KG1 (cell line): ENCODE measurements at regions not wholly inside any gene's neighbourhood (a gene's known extent, or its start where the extent isn't known, plus 50 kb on each side); places are given as distances from the start of the nearest gene placed in this dataset.

ENCODE experiments used
- DNase-seq: peaks from one replicate; lab custom pipeline; 2025; lab: John Stamatoyannopoulos, UW

DNA sequence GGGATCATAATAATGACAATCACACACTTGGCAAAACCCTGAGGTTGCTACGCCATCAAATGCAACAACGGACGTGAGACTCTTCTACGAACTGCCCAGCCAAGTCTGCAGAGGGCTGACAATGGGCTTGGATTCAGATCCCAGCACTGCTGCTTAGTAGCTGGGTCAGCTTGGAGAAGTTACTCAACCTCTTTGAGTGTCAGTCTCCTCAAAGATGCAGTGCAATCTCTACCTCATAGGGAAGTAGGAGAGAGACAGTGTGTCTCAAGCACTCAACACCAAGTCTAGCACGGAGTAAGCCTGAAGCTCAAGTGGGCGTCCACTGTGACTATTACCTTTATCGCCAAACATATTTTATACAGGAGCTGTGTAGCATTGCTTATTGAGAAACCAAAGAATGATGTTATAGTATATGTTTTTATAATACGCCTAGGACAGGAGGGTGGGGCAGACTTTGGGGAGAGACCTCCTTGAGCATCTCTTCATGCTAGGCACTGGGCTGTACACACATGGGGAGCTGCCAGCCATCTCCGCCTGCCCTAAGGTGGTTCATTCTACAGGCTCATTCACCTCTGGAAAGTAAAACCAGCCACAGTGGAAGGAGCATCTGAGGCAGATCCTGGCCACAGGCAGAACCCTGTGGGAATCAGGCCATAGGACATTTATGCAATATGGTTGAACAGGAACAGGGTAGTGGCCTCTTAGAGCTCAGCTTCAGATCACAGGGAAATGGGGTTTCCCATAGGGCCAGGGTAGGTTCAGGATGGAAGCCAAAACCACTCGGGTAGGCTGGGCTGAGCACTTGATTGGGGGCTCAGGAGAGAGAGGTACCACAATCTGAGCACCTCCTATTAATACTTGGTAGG, 160.2 kb downstream of the MRPL14 start:
- no peak for DNase-seq

DNA sequence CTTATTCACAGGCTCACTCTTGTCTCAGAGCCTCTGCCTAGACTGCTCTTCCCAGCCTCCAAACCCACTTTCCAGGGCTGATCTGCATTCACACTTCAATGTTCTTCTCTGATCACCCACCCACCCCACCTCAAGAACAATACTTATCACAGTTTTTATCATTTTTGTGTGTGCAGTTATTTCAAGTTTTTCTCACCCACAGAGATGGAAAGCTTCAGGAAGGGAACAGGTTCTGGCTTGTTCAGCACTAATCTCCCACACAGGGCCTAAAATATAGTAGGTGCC, 160.9 kb downstream of the MRPL14 start:
- DNase-seq = no peak

DNA sequence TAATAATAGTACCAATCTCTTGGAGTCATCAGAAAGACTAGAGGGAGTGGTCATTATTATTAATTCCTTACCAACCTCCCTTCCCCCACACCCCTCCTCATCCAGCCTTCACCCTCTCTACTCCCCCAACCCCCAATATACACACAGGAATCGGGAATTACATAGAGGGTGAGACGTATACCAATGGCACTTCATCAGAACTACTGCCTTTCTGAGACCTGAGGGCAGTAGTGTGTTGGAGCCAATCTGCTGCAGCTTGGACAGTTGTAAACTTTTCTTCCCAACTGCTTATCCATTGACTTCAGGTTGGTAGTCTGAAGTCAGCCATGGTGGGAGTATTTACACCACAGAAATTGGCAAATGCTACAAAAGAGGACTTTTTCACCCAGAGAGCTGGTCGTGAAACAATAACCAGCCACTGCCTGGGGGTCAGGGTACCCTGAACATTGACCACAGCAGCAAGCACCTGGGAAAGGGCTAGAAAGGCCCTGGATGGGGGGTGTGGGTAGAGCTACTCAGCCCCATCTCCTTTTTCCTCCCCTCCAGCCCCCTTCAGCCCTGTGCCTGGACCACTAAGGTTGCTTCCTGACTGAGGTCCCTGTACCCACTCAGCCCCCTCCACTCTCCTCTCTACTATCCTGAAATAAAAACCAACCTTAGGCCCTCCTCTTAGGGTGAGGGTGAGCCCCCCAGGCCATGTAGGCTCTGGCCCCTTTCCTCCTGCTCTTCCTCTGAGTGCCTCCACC, 161.5 kb downstream of the MRPL14 start:
- no peak for DNase-seq

DNA sequence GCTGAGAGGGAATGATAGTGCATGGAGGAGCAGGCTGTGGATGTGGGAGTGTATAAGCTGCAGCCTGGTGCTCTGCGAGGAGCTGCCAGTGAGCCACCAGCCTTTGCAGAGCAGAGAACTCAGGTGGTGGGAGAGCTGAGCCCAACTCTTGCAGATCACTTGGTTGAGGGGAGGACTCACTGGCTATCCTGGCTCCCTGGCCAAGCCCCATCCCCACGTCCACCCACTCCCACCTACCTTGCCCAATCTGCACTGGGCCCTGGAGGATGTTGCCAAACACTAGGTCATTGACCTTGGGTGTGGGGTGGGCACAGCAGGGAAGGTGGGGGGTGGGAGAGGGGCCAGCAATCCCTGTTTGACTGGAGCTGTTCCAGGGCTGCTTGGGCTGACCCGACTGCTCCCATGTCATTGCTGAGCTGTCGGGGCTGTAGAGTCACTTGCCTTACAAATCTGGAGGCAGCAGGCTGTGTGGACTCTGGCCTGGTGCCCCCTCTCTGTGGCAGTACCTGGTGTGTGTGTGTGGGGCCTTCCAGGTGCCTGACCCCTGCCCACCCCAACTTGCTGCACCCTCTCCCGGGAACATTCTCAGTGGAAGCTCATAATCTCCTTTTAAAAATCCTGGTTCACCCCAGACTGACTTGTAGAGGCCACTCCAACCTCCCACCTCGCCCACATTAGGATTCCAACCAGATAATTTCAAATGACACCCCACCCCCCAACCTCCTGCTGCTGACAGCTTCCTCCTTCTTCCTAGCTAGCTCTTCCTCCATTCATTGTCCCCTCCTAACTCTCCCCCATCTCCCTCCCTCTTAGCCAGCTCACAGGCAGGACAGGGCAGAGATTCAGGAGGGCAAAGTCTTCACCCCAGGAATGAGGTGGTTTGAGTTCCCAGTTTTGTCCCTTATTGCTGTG, 162.3 kb downstream of the MRPL14 start:
- DNase-seq = no peak

DNA sequence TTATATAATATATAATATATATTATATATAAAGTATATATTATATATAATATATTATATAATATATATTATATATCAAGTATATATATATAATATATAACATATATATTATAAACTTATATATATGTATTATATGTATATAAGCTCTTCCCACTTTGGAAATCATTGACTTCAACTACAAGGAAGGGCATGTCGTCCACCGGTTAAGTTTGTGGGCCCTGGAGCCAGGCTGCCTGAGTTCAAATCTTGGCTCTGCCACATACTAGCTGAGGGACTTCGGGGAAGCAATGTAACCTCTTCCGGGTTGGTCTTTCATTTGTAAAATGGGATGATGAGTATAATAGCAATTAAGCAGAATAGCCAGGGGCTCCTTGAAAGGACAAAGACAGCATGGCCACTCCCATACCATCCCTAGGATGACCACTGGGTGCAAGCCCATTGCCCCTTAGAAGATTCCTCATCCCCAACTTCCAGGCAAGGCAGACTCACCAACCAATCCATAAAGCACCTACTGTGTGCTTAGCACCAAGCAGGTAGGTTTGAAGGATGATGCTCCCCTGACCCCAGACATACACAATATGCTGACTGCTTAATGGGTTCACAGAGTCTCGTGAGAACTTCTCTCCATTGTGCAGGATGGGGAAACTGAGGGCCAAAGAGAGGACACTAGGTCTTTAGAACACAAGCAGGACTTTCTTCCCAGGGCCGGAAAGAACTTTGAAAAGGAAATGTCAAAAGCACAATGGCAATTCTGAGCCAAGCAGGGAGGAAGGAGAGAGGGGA, 163.2 kb downstream of the MRPL14 start:
- no peak for DNase-seq

DNA sequence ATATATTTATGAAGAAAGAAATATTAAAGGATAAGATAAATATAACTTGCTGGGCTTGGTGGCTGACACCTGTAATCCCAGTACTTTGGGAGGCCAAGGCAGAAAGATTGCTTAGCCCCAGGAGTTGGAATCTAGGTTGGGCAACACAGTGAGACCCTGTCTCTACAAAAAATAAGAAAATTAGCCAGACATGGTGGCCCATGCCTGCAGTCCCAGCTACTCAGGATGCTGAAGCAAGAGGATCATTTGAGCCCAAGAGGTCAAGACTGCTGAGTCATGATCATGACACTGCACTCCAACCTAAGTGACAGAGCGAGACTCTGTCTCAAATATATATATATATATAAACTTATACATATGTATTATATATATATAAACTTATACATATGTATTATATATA, 164.0 kb downstream of the MRPL14 start:
- DNase-seq = no peak

DNA sequence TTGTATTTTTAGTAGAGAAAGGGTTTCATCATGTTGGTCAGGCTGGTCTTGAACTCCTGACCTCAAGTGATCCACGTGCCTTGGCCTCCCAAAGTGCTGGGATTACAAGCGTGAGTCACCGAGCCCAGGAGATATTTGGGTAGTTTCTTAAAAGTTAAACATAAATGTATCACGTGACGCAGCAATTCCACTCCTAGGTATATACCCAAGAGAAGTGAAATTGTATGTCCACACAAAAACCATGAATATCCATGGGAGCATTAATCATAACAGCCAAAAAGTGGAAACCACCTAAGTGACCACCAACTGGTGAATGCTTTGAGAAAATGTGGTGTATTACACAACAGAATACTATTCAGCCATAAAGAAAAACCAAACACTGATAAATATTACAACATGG, 164.8 kb downstream of the MRPL14 start:
- DNase-seq = no peak

DNA sequence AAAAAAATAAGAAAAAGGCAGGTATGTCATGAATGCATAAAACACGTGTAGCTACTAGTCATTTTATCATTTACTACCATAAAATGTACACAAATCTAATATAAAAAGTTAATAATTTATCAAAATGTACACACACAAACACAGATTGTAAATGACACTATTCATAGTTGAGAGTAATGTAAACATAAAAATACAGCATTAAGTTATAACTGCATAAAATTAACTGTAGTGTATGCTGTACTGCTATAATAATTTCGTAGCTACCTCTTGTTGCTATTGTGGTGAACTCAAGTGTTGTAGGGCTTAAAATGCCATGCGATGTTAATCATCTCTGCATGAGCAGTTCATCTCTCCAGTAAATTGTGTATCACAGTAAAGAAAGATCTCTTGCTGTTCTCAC, 170.0 kb downstream of the MRPL14 start:
- DNase-seq = no peak

DNA sequence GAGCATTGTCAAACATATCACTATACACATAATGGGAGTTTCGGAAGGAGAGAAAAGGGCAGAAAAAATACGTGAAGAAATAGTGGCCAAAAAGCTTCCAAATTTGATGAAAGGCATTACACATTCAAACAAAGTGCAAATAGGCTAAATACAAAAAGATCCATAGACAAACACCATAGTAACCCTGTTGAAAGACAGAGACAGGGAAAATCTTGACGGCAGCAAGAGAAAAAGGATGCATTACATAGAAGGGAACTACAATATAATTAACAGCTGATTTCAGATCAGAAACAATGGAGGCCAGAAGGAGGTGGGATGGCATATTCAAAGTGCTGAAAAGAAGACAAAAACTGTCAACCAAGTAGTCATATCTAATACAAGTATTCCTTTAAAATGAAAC, 170.8 kb downstream of the MRPL14 start:
- DNase-seq = no peak

DNA sequence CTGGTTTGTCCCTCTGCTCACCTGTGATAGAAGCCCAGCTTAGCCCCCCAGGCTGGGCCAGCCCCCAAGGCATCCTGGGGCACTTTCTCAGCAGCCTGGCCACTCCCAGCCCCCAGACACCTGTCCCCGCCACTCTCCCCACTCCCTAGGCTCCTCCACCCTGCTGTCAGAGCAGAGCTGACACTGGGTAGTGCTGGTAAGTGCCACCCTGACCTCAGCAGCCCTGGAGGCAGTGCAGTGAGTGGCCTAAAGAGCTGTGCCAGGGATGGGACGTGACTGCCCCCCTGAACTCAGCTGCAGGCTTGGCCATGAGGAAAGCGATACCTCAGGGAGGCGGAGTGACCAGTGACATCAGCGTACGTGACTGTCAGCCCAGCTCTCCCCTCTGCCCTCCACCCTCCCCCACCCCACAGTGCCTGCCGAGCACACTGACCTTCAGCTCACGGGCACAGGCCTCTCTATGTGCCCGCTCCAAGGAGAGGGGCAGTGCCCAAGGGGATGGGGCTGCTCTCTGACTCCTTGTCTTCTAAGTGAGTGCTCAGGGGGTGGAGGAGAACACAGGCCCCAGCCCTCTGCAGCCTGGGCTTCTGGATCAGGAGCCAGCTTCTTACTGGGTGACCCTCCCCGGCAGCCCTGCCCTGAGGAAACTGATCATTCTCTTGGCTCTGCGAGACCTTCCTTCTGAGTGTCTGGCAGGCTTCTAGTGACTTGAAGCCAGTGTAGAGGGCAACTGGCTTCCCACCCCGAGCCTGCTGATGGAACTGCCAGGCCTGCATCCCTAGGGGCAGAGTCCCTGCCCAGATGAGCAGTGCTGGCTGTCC, 172.7 kb downstream of the MRPL14 start:
- no peak for DNase-seq

DNA sequence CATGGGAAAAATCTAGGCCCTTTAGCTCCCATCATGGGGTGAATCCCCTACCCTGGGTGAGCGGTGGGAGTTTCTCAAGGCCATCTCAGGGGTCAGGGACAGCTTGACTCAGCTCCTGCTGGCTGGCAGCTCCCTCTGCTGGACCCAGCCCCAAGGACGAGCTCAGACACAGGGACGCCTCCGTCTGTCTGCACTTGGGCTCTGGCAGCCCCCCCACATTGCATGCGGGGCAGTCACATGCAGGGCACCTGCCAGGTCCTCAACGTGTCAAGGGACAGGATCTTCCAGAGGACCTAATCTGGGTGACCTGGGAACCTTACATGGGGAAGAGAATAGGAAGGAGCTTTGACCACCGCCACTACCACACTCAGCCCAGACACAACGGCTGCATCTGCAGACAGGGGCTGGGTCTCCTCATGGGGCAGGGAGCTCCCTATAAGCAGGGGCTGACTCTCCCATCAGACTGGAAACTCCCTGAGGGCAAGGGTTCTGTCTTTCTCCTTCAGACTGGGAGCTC, 173.4 kb downstream of the MRPL14 start:
- DNase-seq = no peak

DNA sequence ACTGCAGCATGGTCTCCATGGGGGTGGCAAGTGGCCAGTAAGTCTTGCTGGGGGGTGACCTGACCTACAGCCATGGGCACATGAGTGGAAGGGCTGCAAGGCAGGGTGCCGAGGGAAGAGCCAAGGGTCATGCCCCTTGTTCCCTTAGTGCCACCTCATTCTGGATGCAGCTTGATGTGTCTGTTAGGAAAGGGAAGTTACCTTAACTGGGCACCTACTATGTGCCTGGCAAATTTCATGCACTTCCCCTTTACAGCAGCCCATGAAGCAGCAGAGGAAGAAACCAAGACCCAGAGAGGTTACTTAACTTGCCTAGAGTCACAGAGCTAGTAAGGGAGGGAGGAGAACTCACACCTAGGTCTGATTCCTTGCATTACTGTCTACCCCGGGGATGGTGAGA, 174.0 kb downstream of the MRPL14 start:
- no peak for DNase-seq

DNA sequence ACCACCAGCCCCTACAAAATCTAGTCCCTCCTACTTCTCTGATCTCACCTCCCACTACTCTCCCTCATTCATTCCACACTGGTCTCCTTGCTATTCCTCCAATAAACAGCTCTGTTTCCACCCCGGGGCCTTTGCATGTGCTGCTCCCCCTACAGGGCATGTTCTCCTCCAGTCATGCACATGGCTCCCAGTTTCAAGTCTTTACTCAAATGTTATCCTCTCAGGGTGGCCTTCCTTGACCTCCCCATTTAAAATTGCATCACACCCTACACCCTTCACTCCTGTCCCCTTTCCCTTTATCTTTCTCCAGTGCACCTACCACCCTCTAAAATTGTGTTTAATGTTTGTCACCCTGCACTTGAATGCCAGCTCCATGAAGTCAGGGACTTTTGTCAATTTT, 174.5 kb downstream of the MRPL14 start:
- no peak for DNase-seq

DNA sequence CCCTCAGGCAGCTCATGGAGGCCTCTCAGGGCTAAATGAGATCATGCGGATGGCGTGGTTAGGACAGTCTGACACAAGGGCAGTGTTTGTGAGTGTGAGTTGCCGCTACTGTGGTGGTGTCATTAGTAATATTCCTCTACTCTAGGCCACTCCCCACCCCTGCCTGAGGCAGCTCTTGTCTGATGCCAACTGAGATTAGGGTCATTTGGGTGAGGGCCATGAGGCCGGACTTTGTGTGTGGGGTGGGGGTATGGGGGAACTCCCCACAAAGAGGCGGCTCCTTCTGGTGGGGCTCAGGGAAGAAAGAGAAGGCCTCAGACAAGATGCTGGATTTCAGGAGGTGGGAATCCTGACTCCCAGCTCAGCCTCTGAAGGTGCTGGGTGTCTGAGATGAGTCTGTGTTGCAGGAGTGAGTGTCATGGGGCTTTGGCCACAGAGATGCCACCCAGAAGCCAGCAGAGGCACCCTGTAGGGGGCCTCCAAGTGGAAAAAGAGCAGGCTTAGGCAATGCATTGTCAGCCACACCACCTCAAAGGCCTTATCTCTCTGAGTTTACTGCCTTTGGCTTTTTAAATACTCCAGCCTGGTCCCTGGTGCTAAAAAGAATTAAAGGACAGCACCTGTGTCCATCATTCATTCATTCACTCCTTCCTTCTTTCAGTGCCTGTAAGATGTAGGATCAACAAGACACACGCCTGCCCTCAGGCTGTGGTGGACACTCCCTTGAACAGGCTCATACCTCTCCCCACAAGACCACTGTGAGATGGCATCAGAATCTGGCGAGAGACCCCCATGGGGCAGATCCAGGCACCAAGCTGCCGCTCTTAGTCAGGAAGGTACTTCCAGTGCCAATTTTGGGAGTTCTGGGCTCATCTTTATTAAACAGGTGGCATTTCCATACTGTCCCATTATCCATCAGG, 175.2 kb downstream of the MRPL14 start:
- DNase-seq = no peak

DNA sequence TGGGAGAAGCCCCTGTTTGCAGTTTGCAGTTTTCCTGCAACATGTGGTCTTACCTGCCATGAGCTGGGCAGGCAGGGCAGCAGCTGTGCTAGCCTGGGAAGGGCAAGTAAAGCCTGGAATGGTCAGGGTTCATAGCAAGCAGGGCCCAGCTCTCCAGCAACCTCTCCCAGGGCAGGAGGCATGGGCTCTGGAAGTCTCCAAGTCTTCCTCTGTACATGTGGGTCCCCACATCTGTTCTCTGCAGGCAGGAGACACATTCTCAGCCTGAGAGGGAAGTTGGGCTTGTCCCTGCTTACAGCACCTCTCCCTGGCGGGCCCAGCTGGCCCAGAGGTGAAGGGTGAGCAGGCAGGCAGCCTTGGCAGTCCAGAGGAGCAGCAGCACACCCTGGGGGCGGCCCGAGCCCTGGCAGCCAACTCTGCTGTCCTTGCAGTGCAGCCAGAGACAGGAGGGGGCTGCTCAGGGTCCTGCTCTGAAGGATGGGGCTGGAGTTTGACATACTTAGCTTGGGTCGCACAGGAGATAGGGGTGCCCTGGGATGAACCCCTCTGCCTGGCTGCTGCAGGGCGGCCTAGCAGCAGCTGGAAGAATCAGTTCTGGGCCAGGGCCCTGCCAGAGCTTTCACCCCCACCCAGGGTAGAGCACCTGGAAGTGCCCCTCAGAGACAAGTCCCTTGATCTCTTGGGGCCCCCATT, 176.0 kb downstream of the MRPL14 start:
- DNase-seq = no peak

DNA sequence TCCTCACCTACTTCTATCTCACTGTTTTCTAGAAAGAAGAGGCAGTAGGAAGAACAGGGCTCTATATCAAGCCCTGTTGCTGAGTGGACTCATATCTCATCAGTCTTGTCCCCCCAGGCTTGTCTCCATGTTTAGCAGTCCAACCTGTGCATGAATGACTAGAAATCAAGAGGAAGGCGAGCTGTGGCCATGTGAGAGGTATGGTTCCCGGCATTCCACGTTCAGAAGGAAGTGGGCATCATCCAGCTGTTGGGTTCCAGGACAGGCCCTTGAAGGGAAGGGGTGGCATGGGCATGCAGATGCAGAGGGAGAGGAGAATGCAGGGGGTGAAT, 176.6 kb downstream of the MRPL14 start:
- DNase-seq = no peak

DNA sequence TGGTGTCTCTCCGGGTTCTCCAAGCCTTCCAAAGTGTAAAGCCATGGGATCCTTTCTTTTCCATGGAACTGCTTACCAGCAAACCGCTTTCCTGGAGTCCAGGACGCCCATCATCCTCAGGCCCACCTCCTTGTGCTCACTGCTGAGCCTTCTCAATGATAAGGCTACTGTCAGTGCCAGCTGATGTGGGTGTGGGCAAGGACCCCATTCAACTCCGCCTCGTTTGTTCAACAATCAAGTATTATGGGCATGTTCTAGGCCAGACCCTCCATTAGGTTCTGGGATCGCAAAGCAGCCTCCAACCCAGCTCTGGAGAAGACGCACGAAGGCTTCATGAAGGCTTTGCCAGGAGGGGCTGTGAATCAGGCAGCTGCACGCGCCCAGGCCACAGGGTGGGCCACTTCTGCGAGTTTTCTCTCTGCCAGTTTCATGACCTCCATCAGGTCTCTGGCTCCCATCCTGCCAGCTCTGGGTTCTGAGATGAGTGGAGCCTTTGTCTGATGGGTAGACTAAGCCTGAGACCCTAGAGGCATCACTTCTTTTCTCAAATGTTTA, 177.1 kb downstream of the MRPL14 start:
- no peak for DNase-seq

DNA sequence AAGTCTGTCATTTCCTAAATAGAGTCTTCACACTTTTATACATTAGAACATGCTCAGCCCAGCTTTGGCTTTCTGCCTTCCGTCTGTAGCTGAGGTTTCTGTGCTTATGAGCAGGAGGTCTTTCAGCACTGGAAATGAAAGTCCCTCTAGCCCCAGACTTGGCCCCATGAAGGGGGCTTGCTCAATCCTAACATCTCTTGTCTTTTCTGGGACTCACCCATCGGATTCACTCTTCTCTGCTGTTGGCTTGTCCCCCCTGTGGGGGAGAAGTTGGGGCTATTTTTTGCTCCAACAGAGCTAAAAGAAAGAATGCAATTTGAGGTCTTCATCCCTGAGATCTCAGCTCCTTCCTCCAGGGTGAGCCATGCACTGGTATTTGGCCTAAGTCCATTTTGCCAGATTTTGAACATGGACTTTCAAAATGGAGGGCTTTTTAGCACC, 177.7 kb downstream of the MRPL14 start:
- no peak for DNase-seq
